GM12878 (cell line): ENCODE measurements at regions not wholly inside any gene's neighbourhood (a gene's known extent, or its start where the extent isn't known, plus 50 kb on each side); places are given as distances from the start of the nearest gene placed in this dataset.

Source experiments
- ATAC-seq: fragments of 200-7000 bp; cut with Tn5 transposase; 3 replicates; pipeline ENCODE4 v1.9.1; 2020; ENCODE audit warnings: mild to moderate bottlenecking, moderate library complexity
- BruUV-seq: library from RNA; stranded (reverse); fragments of 400-500 nt; replicated peaks from 2 replicates; lab custom pipeline; 2021; lab: Mats Ljungman, UMichigan
- CTCF ChIA-PET: fragments of 300-600 bp; sonication (Branson Sonifier 250); formaldehyde crosslinking; extraction: SDS; loops from one replicate; lab custom pipeline; 2021; ENCODE audit warnings: inconsistent platforms; lab: Yijun Ruan, JAX
- POLR2A ChIA-PET: fragments of 350-600 bp; formaldehyde crosslinking; extraction: SDS; loops from one replicate; lab custom pipeline; 2021; ENCODE audit warnings: inconsistent platforms; lab: Charles Lee
- RAD21 ChIA-PET: fragments of 300-600 bp; sonication (Branson Sonifier 250); formaldehyde crosslinking; loops from one replicate; lab custom pipeline; 2023; ENCODE audit warnings: antibody characterized with exemption; ENCODE audit not compliant: unreplicated experiment; lab: Charles Lee
- SMC1A ChIA-PET: fragments of 300-600 bp; sonication (Branson Sonifier 250); formaldehyde crosslinking; loops from one replicate; lab custom pipeline; 2023; ENCODE audit not compliant: unreplicated experiment, uncharacterized antibody; lab: Charles Lee
- DNase-seq: peaks from one replicate; pipeline ENCODE4 v3.0.0-alpha.2; 2011; ENCODE audit warnings: low read depth, low spot score
- FAIRE-seq: peaks from 3 replicates; lab custom pipeline; 2011; peaks lifted over from hg19 to GRCh38; lab: Jason Lieb, UNC
- H2AFZ ChIP-seq: 2 replicates; pipeline ENCODE4 v1.6.0; 2011; ENCODE audit warnings: low read depth, low read length, control low read depth; ENCODE audit not compliant: control insufficient read depth
- H3K27ac ChIP-seq: 2 replicates; pipeline ENCODE4 v1.5.1; 2011; ENCODE audit warnings: control low read depth; ENCODE audit not compliant: control insufficient read depth, insufficient read depth
- H3K27me3 ChIP-seq, 2 experiments: replicated peaks in 1 of 2; 2 replicates each; pipeline versions ENCODE4 v1.6.0 to v1.6.1; 2011; ENCODE audit warnings: low read length in 1 of 2; ENCODE audit not compliant: control insufficient read depth in 2 of 2, insufficient read depth in 2 of 2
- H3K36me3 ChIP-seq, 2 experiments: 2 replicates each; pipeline ENCODE4 v1.5.1; 2011; ENCODE audit warnings: low read length in 1 of 2; ENCODE audit not compliant: control insufficient read depth in 2 of 2, insufficient read depth in 2 of 2
- H3K4me1 ChIP-seq: 2 replicates; pipeline ENCODE4 v1.6.1; 2011; ENCODE audit warnings: mild to moderate bottlenecking, low read length, moderate library complexity, mixed read lengths; ENCODE audit not compliant: control insufficient read depth, insufficient read depth
- H3K4me2 ChIP-seq: 2 replicates; pipeline ENCODE4 v1.6.0; 2011; ENCODE audit warnings: control low read depth; ENCODE audit not compliant: control insufficient read depth, insufficient read depth
- H3K4me3 ChIP-seq: fragments of 200-600 bp; sonication (generic); 2 replicates; pipeline ENCODE4 v1.5.1; 2016
- H3K79me2 ChIP-seq: 2 replicates; pipeline ENCODE4 v1.6.0; 2011; ENCODE audit warnings: low read length; ENCODE audit not compliant: control insufficient read depth, insufficient read depth
- H3K9ac ChIP-seq: 2 replicates; pipeline ENCODE4 v1.8.0; 2011; ENCODE audit warnings: low read length, control low read depth, mixed read lengths; ENCODE audit not compliant: control insufficient read depth, insufficient read depth
- H3K9me3 ChIP-seq: replicated peaks from 3 replicates; pipeline ENCODE4 v1.5.1; 2011; ENCODE audit warnings: mild to moderate bottlenecking, low read length; ENCODE audit not compliant: control insufficient read depth, insufficient read depth
- H4K20me1 ChIP-seq: 2 replicates; pipeline ENCODE4 v1.6.0; 2011; ENCODE audit not compliant: control insufficient read depth, insufficient read depth
- IRF4 ChIP-seq: IDR thresholded peaks from 2 replicates; pipeline ENCODE4 v1.6.1; 2011; ENCODE audit warnings: low read depth, low read length
- MTA2 ChIP-seq: fragments of 450-650 bp; IDR thresholded peaks from 2 replicates; pipeline ENCODE4 v1.6.1; 2016; ENCODE audit warnings: low read depth, mild to moderate bottlenecking, moderate library complexity
- NRF1 ChIP-seq: conservative IDR thresholded peaks from 2 replicates; pipeline ENCODE4 v1.6.1; 2011; ENCODE audit warnings: mild to moderate bottlenecking, low read depth, low read length, improper control_type of control experiment
- PAX5 ChIP-seq: IDR thresholded peaks from 2 replicates; pipeline ENCODE4 v1.6.1; 2011; ENCODE audit warnings: low read depth, low read length, borderline replicate concordance
- SREBF1 ChIP-seq: IDR thresholded peaks from 2 replicates; pipeline ENCODE4 v1.6.1; 2012; ENCODE audit warnings: mild to moderate bottlenecking, low read length
- STAT1 ChIP-seq: fragments of 450-650 bp; conservative IDR thresholded peaks from 2 replicates; pipeline ENCODE4 v1.6.1; 2014; ENCODE audit warnings: antibody characterized with exemption, mild to moderate bottlenecking
- TBL1XR1 ChIP-seq: IDR thresholded peaks from 2 replicates; pipeline ENCODE4 v1.6.1; 2012; ENCODE audit warnings: low read depth, low read length, improper control_type of control experiment
- ZNF622 ChIP-seq: fragments of 450-650 bp; IDR thresholded peaks from 2 replicates; pipeline ENCODE4 v1.6.1; 2017; ENCODE audit warnings: mild to moderate bottlenecking, inconsistent platforms
- WGBS: methylation state at CpG from one replicate; pipeline ENCODE4 v1.1.6; 2016; ENCODE audit warnings: low lambda C conversion rate; ENCODE audit not compliant: insufficient replicate concordance, insufficient coverage; ENCODE audit errors: missing lambda C conversion rate; 5-methylcytosine and 5-hydroxymethylcytosine counted together
- in situ Hi-C: fragments of 300-500 bp; cut with MboI; formaldehyde crosslinking; loops from 9 replicates; pipeline ENCODE4 v1.14.3; 2018; ENCODE audit warnings: mixed read lengths
- intact Hi-C: fragments of 100-400 bp; cut with micrococcal nuclease; formaldehyde crosslinking; loops from one replicate; pipeline ENCODE4 v1.14.2; 2022; ENCODE audit not compliant: unreplicated experiment
- TF ChIP-seq, protein P1 (sequence below): IDR thresholded peaks from 2 replicates; pipeline ENCODE4 v1.6.1; 2011; ENCODE audit warnings: borderline replicate concordance, low read depth, mild to moderate bottlenecking, moderate library complexity, low read length; ENCODE audit not compliant: insufficient read depth, poor library complexity, severe bottlenecking
- TF ChIP-seq, protein P2 (sequence below): fragments of 150-350 bp; IDR thresholded peaks from 2 replicates; pipeline ENCODE4 v1.6.1; 2014; ENCODE audit warnings: mild to moderate bottlenecking, low read depth, low read length

DNA sequence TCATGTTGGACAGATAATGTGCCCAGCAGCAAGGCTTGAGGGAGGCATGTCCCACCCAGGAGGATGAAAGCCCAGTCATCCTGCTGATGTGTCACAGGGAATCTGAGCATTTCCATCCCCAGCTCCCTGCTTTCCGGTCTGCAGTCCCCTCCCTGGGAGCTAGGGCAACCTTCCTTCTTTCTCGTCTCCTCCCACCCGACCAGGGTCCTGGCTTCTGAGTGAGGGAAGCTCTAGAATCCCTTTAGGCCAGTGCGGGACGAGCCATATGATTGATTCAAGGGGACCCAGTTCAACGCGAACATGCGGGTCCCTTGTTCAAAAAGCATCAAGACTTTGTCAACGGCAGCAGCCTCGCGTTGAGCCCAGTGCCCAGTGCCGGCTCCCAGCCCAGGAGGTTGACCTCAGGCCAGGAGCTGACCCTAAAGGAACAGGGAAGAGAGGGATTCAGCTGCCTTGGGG, 96.7 kb upstream of the TMPRSS2 start:
- RAD21 ChIA-PET = interaction anchor here (0.5 to 0.6 kb wide), 2 partner anchors 212 to 320 kb away, joined by 3 read pairs; no protein-coding TSS in a partner anchor
- Histone ChIP-seq H3K27me3 (no peaks in the 10 kb centered on the region), H4K20me1 (no peaks in the 10 kb centered on the region), H3K9ac (no peak overlapping the region), H3K4me1 (peaks cover 6% of the 10 kb centered on the region; the same call in 1 of the 2 replicates), H3K4me3 (no peak overlapping the region), H3K27ac (no peak overlapping the region), H2AFZ (no peak overlapping the region), H3K36me3 (no peaks in the 10 kb centered on the region), H3K4me2 (no peak overlapping the region), H3K79me2 (no peaks in the 10 kb centered on the region), H3K9me3 (no peaks in the 10 kb centered on the region)
- WGBS = 71% methylated on average over 12 of the region's 12 CpGs
- no peak for ATAC-seq
- SMC1A ChIA-PET = no interaction called here
- no peak for FAIRE-seq
- in situ Hi-C loops (no loop called here), intact Hi-C loops (loop anchor here (5.0 kb wide), 1 partner anchor 122 kb away; no protein-coding TSS in a partner anchor)
- DNase-seq = no peak
- no TSS peak for BruUV-seq
- POLR2A ChIA-PET = no interaction called here
- TF ChIP-seq, protein P1, sequence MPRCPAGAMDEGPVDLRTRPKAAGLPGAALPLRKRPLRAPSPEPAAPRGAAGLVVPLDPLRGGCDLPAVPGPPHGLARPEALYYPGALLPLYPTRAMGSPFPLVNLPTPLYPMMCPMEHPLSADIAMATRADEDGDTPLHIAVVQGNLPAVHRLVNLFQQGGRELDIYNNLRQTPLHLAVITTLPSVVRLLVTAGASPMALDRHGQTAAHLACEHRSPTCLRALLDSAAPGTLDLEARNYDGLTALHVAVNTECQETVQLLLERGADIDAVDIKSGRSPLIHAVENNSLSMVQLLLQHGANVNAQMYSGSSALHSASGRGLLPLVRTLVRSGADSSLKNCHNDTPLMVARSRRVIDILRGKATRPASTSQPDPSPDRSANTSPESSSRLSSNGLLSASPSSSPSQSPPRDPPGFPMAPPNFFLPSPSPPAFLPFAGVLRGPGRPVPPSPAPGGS = no peak
- TF ChIP-seq STAT1 (no peak), PAX5 (no peak), MTA2 (no peak)
- CTCF ChIA-PET = interaction anchor here (1.6 kb wide), 1 partner anchor 321 kb away, joined by 3 read pairs; no protein-coding TSS in a partner anchor

DNA sequence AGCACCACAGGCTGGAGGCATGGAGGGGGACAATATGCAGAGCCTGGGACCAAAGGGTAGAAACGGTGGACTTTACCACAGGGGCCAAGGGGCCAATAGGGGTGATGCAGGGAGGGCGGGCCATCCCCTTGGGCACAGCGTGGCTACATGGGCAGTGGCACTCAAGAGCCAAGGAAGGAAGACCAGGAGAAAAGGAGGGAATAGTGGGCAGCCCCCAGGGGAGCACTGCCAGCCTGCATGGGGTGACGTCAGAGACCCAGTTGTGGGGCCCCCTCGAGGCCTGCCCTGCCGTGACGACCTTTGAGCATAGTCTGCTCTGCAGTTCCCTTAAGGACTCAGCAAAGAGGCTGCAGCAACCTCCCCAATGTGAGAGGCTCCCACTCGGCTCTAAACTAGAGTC, 95.5 kb upstream of the TMPRSS2 start:
- DNase-seq (no peak), FAIRE-seq (no peak), ATAC-seq (no peak)
- no peak overlapping the region for H2AFZ ChIP-seq
- CTCF ChIA-PET = interaction anchor here (1.5 kb wide), 1 partner anchor 8 kb away, joined by 3 read pairs; no protein-coding TSS in a partner anchor
- TF ChIP-seq NRF1 (no peak), IRF4 (no peak), SREBF1 (no peak), ZNF622 (no peak), TBL1XR1 (no peak)
- TF ChIP-seq, protein P2, sequence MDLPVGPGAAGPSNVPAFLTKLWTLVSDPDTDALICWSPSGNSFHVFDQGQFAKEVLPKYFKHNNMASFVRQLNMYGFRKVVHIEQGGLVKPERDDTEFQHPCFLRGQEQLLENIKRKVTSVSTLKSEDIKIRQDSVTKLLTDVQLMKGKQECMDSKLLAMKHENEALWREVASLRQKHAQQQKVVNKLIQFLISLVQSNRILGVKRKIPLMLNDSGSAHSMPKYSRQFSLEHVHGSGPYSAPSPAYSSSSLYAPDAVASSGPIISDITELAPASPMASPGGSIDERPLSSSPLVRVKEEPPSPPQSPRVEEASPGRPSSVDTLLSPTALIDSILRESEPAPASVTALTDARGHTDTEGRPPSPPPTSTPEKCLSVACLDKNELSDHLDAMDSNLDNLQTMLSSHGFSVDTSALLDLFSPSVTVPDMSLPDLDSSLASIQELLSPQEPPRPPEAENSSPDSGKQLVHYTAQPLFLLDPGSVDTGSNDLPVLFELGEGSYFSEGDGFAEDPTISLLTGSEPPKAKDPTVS = no peak
- H3K27me3 ChIP-seq = no peaks in the 10 kb centered on the region
- H3K4me2 ChIP-seq = no peak overlapping the region
- intact Hi-C loops = loop anchor here (5.0 kb wide), 1 partner anchor 121 kb away; no protein-coding TSS in a partner anchor
- 34% methylated on average over 8 of the region's 8 CpGs for WGBS
- no peak overlapping the region for H3K27ac ChIP-seq
- H3K36me3 ChIP-seq = no peaks in the 10 kb centered on the region
- H4K20me1 ChIP-seq = no peaks in the 10 kb centered on the region
- POLR2A ChIA-PET = no interaction called here
- no peaks in the 10 kb centered on the region; the same call in 2 of the 3 replicates for H3K9me3 ChIP-seq
- no peaks in the 10 kb centered on the region for H3K79me2 ChIP-seq
- in situ Hi-C loops = no loop called here
- no peak overlapping the region for H3K4me3 ChIP-seq
- SMC1A ChIA-PET = no interaction called here
- no peak overlapping the region for H3K9ac ChIP-seq
- H3K4me1 ChIP-seq = peaks cover 6% of the 10 kb centered on the region; the same call in 1 of the 2 replicates
- no TSS peak for BruUV-seq
- RAD21 ChIA-PET = no interaction called here
